Body of pancreas (tissue), 4 donors: ENCODE measurements at regions not wholly inside any gene's neighbourhood (a gene's known extent, or its start where the extent isn't known, plus 50 kb on each side); places are given as distances from the start of the nearest gene placed in this dataset.

Experiments
- CTCF ChIP-seq, 7 experiments: fragments of 450-650 bp in 4 of 7; fragments of 200-600 bp in 3 of 7; sonication (generic) in 3 of 7; IDR thresholded peaks; one replicate each; pipeline ENCODE4 v1.5.1; 2016 to 2019; ENCODE audit warnings: antibody characterized with exemption in 7 of 7
- POLR2A ChIP-seq, 3 donors: fragments of 450-650 bp; IDR thresholded peaks; one replicate each; pipeline ENCODE4 v1.6.1; 2016; ENCODE audit warnings: antibody characterized with exemption in 3 of 3, mild to moderate bottlenecking in 2 of 3

GRCh38 chr13:34507630-34508029 is 434.4 kb upstream of the NBEA start:
- TF ChIP-seq CTCF (IDR thresholded peaks at IDR 0.05) (no peak), POLR2A (IDR thresholded peaks at IDR 0.05) (no peak)
